Gastrocnemius medialis (tissue), 4 donors: ENCODE measurements at regions not wholly inside any gene's neighbourhood (a gene's known extent, or its start where the extent isn't known, plus 50 kb on each side); places are given as distances from the start of the nearest gene placed in this dataset.

ENCODE experiments used
- POLR2A ChIP-seq, 2 donors: fragments of 450-650 bp; IDR thresholded peaks; one replicate each; pipeline ENCODE4 v1.6.1; 2017; ENCODE audit warnings: antibody characterized with exemption in 2 of 2, mild to moderate bottlenecking in 2 of 2, moderate library complexity in 2 of 2
- TF ChIP-seq, protein P1 (sequence below), 5 experiments: fragments of 450-650 bp in 3 of 5; fragments of 200-600 bp in 2 of 5; sonication (generic) in 2 of 5; IDR thresholded peaks in 4 of 5; conservative IDR thresholded peaks in 1 of 5; 1 replicate in 4 of 5; 2 replicates in 1 of 5; pipeline ENCODE4 v1.5.1; 2016 to 2019; ENCODE audit warnings: antibody characterized with exemption in 5 of 5, mild to moderate bottlenecking in 3 of 5, moderate library complexity in 3 of 5

DNA sequence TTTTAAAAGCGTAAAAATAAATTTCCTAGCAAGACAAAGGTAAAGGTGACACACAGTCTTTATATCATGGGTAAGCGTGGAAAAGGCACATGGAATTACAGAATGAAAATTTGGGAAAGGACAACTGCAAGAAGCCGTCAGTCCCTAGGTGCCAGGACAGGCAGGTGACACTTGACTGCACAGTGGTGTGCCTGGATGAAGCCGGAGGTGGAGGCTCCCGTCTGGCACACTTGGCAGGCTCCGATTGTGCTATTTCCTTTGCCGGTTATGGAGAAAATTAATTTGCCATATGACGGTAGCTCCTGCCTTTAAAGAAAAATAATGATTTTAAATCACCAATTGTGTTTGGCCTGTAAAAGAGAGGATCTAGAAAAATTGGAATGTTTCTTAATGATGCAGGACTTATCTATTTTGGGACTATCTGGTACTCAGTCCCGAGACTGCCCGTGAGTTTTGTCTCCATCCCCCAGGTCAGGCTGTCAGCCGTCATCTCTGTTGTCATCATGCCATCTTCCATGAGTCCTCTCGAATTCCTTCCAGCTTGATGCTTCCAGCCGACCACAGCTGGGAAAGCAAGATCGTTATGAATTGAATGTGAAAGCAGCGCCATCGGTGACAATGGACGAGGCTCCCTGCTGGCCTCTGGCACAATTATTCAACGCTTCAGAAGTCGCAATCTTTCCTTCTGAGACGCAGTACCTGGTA lies 56.2 kb upstream of the MGMT start:
- TF ChIP-seq, protein P1, sequence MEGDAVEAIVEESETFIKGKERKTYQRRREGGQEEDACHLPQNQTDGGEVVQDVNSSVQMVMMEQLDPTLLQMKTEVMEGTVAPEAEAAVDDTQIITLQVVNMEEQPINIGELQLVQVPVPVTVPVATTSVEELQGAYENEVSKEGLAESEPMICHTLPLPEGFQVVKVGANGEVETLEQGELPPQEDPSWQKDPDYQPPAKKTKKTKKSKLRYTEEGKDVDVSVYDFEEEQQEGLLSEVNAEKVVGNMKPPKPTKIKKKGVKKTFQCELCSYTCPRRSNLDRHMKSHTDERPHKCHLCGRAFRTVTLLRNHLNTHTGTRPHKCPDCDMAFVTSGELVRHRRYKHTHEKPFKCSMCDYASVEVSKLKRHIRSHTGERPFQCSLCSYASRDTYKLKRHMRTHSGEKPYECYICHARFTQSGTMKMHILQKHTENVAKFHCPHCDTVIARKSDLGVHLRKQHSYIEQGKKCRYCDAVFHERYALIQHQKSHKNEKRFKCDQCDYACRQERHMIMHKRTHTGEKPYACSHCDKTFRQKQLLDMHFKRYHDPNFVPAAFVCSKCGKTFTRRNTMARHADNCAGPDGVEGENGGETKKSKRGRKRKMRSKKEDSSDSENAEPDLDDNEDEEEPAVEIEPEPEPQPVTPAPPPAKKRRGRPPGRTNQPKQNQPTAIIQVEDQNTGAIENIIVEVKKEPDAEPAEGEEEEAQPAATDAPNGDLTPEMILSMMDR (IDR thresholded peaks at IDR 0.05 in 4 of 5, conservative IDR thresholded peaks at IDR 0.05 in 1 of 5) = no peak
- no peak for TF ChIP-seq POLR2A (IDR thresholded peaks at IDR 0.05)
